Neural cell (in vitro differentiated cells): ENCODE measurements at regions not wholly inside any gene's neighbourhood (a gene's known extent, or its start where the extent isn't known, plus 50 kb on each side); places are given as distances from the start of the nearest gene placed in this dataset.

ENCODE experiments used
- H2AFZ ChIP-seq: fragments of 200-600, 300-800 bp; sonication (generic), shearing (Covaris generic); 2 replicates; pipeline ENCODE4 v1.6.0; 2014; ENCODE audit warnings: low read depth, mild to moderate bottlenecking, antibody characterized with exemption, low read length, moderate library complexity
- H3F3A ChIP-seq: fragments of 200-600 bp; shearing (Covaris generic); 2 replicates; pipeline ENCODE4 v1.6.1; 2016; ENCODE audit warnings: mild to moderate bottlenecking, moderate library complexity, mixed read lengths, antibody characterized with exemption, low read length; ENCODE audit not compliant: insufficient read depth, poor library complexity, severe bottlenecking
- H3K27ac ChIP-seq: fragments of 200-600, 300-800 bp; sonication (generic), shearing (Covaris generic); 2 replicates; pipeline ENCODE4 v1.5.1; 2014; ENCODE audit warnings: mild to moderate bottlenecking, low read length, moderate library complexity
- H3K27me3 ChIP-seq: fragments of 300-800, 200-600 bp; sonication (generic), shearing (Covaris generic); 2 replicates; pipeline ENCODE4 v1.6.0; 2014; ENCODE audit warnings: mild to moderate bottlenecking, low read depth, low read length, moderate library complexity; ENCODE audit not compliant: insufficient read depth
- H3K36me3 ChIP-seq: fragments of 300-800, 200-600 bp; sonication (generic), shearing (Covaris generic); 2 replicates; pipeline ENCODE4 v1.5.1; 2014; ENCODE audit warnings: mild to moderate bottlenecking, antibody characterized with exemption, low read length, moderate library complexity; ENCODE audit not compliant: insufficient read depth
- H3K4me2 ChIP-seq: fragments of 300-800, 200-600 bp; sonication (generic), shearing (Covaris generic); 2 replicates; pipeline ENCODE4 v1.6.0; 2014; ENCODE audit warnings: mild to moderate bottlenecking, low read length
- H3K4me3 ChIP-seq: fragments of 300-800, 200-600 bp; sonication (generic), shearing (Covaris generic); 2 replicates; pipeline ENCODE4 v1.5.1; 2014; ENCODE audit warnings: mild to moderate bottlenecking, low read length, moderate library complexity
- H3K79me2 ChIP-seq: fragments of 200-600 bp; shearing (Covaris generic); replicated peaks from 2 replicates; pipeline ENCODE4 v1.6.0; 2014; ENCODE audit warnings: mild to moderate bottlenecking, low read length, moderate library complexity; ENCODE audit not compliant: insufficient read depth
- H3K9ac ChIP-seq: fragments of 300-800, 200-600 bp; sonication (generic), shearing (Covaris generic); 2 replicates; pipeline ENCODE4 v1.6.1; 2016; ENCODE audit warnings: mild to moderate bottlenecking, low read length, mixed read lengths
- H3K9me2 ChIP-seq: fragments of 200-600 bp; shearing (Covaris generic); 2 replicates; pipeline ENCODE4 v1.6.1; 2016; ENCODE audit warnings: mild to moderate bottlenecking, low read length, mixed read lengths; ENCODE audit not compliant: insufficient read depth
- H3K9me3 ChIP-seq: fragments of 200-600, 300-800 bp; sonication (generic), shearing (Covaris generic); 2 replicates; pipeline ENCODE4 v1.6.1; 2016; ENCODE audit warnings: mild to moderate bottlenecking, mixed run types, low read length, moderate library complexity, mixed read lengths
- H4K20me1 ChIP-seq: fragments of 200-600 bp; shearing (Covaris generic); 2 replicates; pipeline ENCODE4 v1.6.1; 2016; ENCODE audit warnings: mild to moderate bottlenecking, mixed run types; ENCODE audit not compliant: insufficient read depth
- EP300 ChIP-seq: fragments of 450-650 bp; conservative IDR thresholded peaks from 2 replicates; pipeline ENCODE4 v1.6.1; 2014; ENCODE audit warnings: antibody characterized with exemption, mild to moderate bottlenecking, moderate library complexity; ENCODE audit not compliant: poor library complexity, severe bottlenecking
- EZH2 ChIP-seq: fragments of 200-600, 300-800 bp; shearing (Covaris generic), sonication (generic); IDR thresholded peaks from 2 replicates; pipeline ENCODE4 v1.6.1; 2014; ENCODE audit warnings: antibody characterized with exemption, low read length, borderline replicate concordance, mild to moderate bottlenecking; ENCODE audit not compliant: insufficient read depth, poor library complexity, severe bottlenecking
- MXI1 ChIP-seq: fragments of 450-650 bp; conservative IDR thresholded peaks from 2 replicates; pipeline ENCODE4 v1.6.1; 2014; ENCODE audit warnings: antibody characterized with exemption, mild to moderate bottlenecking; ENCODE audit not compliant: poor library complexity, severe bottlenecking
- POLR2AphosphoS5 ChIP-seq: IDR thresholded peaks from 2 replicates; pipeline ENCODE4 v1.6.1; 2012
- RAD21 ChIP-seq: fragments of 450-650 bp; conservative IDR thresholded peaks from 2 replicates; pipeline ENCODE4 v1.6.1; 2014; ENCODE audit warnings: antibody characterized with exemption, mild to moderate bottlenecking, moderate library complexity
- SMC3 ChIP-seq: fragments of 450-650 bp; conservative IDR thresholded peaks from 2 replicates; pipeline ENCODE4 v1.6.1; 2014; ENCODE audit warnings: antibody characterized with exemption, mild to moderate bottlenecking, moderate library complexity; ENCODE audit not compliant: poor library complexity
- TAF1 ChIP-seq: IDR thresholded peaks from 2 replicates; pipeline ENCODE4 v1.6.1; 2012; ENCODE audit warnings: low read depth
- TF ChIP-seq, protein P1 (sequence below): fragments of 450-650 bp; IDR thresholded peaks from 2 replicates; pipeline ENCODE4 v1.5.1; 2014; ENCODE audit warnings: antibody characterized with exemption, mild to moderate bottlenecking, moderate library complexity; ENCODE audit not compliant: poor library complexity, severe bottlenecking
- TF ChIP-seq, protein P2 (sequence below): IDR thresholded peaks from 2 replicates; pipeline ENCODE4 v1.6.1; 2012; ENCODE audit warnings: borderline replicate concordance

- Histone ChIP-seq H3K4me3 (no peak overlapping the region), H3K36me3 (no peaks in the 10 kb centered on the region), H3K9me2 (no peaks in the 10 kb centered on the region), H2AFZ (no peak overlapping the region), H3K27ac (no peak overlapping the region), H3K9me3 (no peaks in the 10 kb centered on the region), H4K20me1 (no peaks in the 10 kb centered on the region), H3K79me2 (no peaks in the 10 kb centered on the region), H3K27me3 (no peaks in the 10 kb centered on the region), H3K4me2 (no peak overlapping the region), H3K9ac (no peak overlapping the region), H3F3A (no peaks in the 10 kb centered on the region)
- TF ChIP-seq TAF1 (no peak), EZH2 (no peak), SMC3 (no peak)
- TF ChIP-seq, protein P1, sequence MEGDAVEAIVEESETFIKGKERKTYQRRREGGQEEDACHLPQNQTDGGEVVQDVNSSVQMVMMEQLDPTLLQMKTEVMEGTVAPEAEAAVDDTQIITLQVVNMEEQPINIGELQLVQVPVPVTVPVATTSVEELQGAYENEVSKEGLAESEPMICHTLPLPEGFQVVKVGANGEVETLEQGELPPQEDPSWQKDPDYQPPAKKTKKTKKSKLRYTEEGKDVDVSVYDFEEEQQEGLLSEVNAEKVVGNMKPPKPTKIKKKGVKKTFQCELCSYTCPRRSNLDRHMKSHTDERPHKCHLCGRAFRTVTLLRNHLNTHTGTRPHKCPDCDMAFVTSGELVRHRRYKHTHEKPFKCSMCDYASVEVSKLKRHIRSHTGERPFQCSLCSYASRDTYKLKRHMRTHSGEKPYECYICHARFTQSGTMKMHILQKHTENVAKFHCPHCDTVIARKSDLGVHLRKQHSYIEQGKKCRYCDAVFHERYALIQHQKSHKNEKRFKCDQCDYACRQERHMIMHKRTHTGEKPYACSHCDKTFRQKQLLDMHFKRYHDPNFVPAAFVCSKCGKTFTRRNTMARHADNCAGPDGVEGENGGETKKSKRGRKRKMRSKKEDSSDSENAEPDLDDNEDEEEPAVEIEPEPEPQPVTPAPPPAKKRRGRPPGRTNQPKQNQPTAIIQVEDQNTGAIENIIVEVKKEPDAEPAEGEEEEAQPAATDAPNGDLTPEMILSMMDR: no peak
- TF ChIP-seq, protein P2, sequence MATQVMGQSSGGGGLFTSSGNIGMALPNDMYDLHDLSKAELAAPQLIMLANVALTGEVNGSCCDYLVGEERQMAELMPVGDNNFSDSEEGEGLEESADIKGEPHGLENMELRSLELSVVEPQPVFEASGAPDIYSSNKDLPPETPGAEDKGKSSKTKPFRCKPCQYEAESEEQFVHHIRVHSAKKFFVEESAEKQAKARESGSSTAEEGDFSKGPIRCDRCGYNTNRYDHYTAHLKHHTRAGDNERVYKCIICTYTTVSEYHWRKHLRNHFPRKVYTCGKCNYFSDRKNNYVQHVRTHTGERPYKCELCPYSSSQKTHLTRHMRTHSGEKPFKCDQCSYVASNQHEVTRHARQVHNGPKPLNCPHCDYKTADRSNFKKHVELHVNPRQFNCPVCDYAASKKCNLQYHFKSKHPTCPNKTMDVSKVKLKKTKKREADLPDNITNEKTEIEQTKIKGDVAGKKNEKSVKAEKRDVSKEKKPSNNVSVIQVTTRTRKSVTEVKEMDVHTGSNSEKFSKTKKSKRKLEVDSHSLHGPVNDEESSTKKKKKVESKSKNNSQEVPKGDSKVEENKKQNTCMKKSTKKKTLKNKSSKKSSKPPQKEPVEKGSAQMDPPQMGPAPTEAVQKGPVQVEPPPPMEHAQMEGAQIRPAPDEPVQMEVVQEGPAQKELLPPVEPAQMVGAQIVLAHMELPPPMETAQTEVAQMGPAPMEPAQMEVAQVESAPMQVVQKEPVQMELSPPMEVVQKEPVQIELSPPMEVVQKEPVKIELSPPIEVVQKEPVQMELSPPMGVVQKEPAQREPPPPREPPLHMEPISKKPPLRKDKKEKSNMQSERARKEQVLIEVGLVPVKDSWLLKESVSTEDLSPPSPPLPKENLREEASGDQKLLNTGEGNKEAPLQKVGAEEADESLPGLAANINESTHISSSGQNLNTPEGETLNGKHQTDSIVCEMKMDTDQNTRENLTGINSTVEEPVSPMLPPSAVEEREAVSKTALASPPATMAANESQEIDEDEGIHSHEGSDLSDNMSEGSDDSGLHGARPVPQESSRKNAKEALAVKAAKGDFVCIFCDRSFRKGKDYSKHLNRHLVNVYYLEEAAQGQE: no peak
These were observed 103.4 kb upstream of the TOX3 start for GRCh38 chr16:52650318-52650717.

DNA sequence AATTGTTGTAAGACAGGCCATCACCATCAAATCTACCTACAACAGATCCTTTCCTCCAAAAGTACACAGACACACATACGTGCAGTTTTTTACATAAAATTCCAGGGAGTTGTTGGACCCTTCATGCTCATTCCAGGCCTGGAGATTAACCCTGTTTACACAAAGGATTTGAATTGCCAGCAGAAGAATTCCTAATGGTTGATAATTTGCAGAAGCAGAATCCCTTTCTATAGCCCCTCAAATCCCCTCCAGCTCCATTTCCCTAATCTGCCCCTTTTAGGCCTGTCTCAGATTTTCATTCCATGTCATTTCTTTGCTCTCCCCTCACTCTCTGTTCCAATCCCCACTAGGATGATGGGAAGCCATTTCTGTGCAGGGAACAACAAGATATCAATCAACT is 102.9 kb upstream of the TOX3 start:
- Histone ChIP-seq H3F3A (no peaks in the 10 kb centered on the region), H3K9me3 (no peaks in the 10 kb centered on the region), H3K4me2 (no peak overlapping the region)

More for the DNA sequence above, 102.9 kb upstream of the TOX3 start:
- H4K20me1 ChIP-seq: no peaks in the 10 kb centered on the region
- no peaks in the 10 kb centered on the region for H3K79me2 ChIP-seq
- no peak overlapping the region for H3K4me3 ChIP-seq
- no peak overlapping the region for H2AFZ ChIP-seq
- no peak overlapping the region for H3K9ac ChIP-seq
- no peak for TF ChIP-seq MXI1
- TF ChIP-seq, protein P2: no peak
- TF ChIP-seq, protein P1: no peak
- no peak for TF ChIP-seq SMC3
- TF ChIP-seq EP300: no peak
- TF ChIP-seq RAD21: no peak
- TF ChIP-seq EZH2: no peak
- TF ChIP-seq TAF1: no peak
- TF ChIP-seq POLR2AphosphoS5: no peak
- H3K36me3 ChIP-seq: no peaks in the 10 kb centered on the region
- no peaks in the 10 kb centered on the region for H3K9me2 ChIP-seq
- H3K27ac ChIP-seq: no peak overlapping the region
- H3K27me3 ChIP-seq: no peaks in the 10 kb centered on the region
